ENCODE measurements at regions not wholly inside any gene's neighbourhood (a gene's known extent, or its start where the extent isn't known, plus 50 kb on each side); places are given as distances from the start of the nearest gene placed in this dataset.

DNA sequence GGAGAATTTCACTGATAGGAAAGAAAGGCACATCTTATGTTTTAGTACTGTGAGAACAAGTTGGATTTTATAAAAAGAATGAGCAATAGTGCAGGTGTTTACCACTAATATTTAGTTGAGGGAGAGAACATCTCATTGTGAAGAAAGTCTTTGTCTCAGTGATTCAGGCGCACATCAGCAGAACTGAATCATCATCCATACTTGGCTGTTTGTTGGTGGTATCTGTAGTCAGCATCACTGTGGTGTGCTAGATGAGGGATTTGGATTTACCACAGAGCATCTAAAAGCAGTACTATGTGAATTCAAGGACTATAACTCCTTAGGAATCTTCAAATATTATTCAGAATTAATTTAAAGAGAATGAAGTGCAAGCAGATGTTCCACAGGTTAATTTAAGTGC, 1380.5 kb upstream of the ATXN8OS start:
- H3K4me3 Mint-ChIP-seq (ENCODE audit: unreplicated experiment) = no peak overlapping the region
- no peaks in the 10 kb centered on the region for H3K4me1 Mint-ChIP-seq (ENCODE audit: low read depth)
- TF ChIP-seq, protein P1, sequence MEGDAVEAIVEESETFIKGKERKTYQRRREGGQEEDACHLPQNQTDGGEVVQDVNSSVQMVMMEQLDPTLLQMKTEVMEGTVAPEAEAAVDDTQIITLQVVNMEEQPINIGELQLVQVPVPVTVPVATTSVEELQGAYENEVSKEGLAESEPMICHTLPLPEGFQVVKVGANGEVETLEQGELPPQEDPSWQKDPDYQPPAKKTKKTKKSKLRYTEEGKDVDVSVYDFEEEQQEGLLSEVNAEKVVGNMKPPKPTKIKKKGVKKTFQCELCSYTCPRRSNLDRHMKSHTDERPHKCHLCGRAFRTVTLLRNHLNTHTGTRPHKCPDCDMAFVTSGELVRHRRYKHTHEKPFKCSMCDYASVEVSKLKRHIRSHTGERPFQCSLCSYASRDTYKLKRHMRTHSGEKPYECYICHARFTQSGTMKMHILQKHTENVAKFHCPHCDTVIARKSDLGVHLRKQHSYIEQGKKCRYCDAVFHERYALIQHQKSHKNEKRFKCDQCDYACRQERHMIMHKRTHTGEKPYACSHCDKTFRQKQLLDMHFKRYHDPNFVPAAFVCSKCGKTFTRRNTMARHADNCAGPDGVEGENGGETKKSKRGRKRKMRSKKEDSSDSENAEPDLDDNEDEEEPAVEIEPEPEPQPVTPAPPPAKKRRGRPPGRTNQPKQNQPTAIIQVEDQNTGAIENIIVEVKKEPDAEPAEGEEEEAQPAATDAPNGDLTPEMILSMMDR (IDR thresholded peaks at IDR 0.05) = no peak
- no peaks in the 10 kb centered on the region for H3K27me3 Mint-ChIP-seq (ENCODE audit: low read depth)
- no peak for DNase-seq (ENCODE audit: low spot score)
- H3K9me3 Mint-ChIP-seq (ENCODE audit: low read depth) = peaks cover 4% of the 10 kb centered on the region
- H3K36me3 Mint-ChIP-seq (ENCODE audit: low read depth) = no peaks in the 10 kb centered on the region
- no peak overlapping the region for H3K27ac Mint-ChIP-seq (ENCODE audit: unreplicated experiment)

DNA sequence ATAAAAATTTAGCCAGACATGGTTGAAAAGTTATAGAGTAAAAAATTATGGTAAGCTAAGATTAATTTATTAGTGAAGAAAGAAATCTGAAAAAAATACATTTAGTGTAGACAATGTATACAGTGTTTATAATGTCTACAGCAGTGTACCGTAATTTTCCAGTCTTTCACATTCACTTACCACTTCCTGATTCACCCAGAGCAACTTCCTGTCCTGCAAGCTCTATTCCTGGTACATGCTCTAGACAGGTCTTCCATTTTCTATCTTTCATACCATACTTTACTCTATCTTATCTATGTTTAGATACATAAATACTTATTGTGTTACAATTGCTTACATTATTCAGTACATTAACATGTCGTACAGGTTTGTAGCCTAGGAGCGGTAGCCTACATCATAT, 1387.8 kb upstream of the ATXN8OS start:
- H3K9me3 Mint-ChIP-seq (ENCODE audit: low read depth) = peaks cover 3% of the 10 kb centered on the region
- TF ChIP-seq, protein P1 (IDR thresholded peaks at IDR 0.05) = no peak

DNA sequence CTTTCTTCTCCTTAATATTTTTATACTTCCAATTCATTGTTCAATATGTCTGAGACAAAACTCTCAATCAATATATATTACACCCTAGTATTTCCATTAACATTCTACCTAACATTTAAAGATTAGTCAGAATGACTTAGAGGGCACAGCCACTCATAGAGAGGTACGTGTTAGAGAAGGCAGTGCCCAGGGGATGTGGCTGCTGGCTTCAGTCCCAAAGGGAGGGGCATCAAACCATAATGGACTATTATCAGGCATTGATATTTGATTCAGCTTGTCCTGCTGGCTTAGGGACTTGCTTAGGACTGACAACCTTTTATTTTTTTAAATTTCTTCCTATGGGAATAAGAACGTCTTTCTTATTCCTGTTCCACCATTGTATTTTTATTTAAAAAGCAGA, 1392.0 kb upstream of the ATXN8OS start:
- TF ChIP-seq, protein P1 (IDR thresholded peaks at IDR 0.05) = no peak
- Mint-ChIP-seq H3K9me3 (ENCODE audit: low read depth) (peaks cover 3% of the 10 kb centered on the region), H3K4me3 (ENCODE audit: unreplicated experiment) (no peak overlapping the region), H3K27me3 (ENCODE audit: low read depth) (no peaks in the 10 kb centered on the region), H3K27ac (ENCODE audit: unreplicated experiment) (no peak overlapping the region), H3K4me1 (ENCODE audit: low read depth) (peaks cover 25% of the 10 kb centered on the region), H3K36me3 (ENCODE audit: low read depth) (no peaks in the 10 kb centered on the region)
- no peak for DNase-seq (ENCODE audit: low spot score)

More for the DNA sequence above, 1387.8 kb upstream of the ATXN8OS start:
- H3K27me3 Mint-ChIP-seq (ENCODE audit: low read depth) = no peaks in the 10 kb centered on the region
- no peak overlapping the region for H3K4me3 Mint-ChIP-seq (ENCODE audit: unreplicated experiment)
- no peak for DNase-seq (ENCODE audit: low spot score)
- H3K4me1 Mint-ChIP-seq (ENCODE audit: low read depth) = peaks cover 9% of the 10 kb centered on the region
- no peak overlapping the region for H3K27ac Mint-ChIP-seq (ENCODE audit: unreplicated experiment)
- H3K36me3 Mint-ChIP-seq (ENCODE audit: low read depth) = no peaks in the 10 kb centered on the region

DNA sequence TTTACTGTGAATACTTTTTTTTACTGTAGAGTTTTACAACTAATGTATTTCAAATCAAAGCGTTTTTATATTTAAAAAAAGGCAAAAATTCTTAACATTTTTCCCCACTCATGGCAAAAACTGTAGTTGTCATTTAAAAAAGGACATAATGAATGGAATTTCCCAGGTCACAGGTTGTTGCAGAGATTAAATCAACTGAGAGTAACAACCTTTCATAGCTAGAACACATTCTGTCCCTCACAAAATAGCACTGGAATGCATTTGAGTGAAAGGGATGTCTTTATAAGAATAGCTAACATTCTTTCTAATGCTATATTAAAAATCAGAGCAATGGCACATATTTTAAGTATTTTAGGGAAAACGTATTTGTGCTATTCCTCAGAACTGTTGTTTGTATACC, 1393.3 kb upstream of the ATXN8OS start:
- TF ChIP-seq, protein P1 (IDR thresholded peaks at IDR 0.05) = no peak
- no peak for DNase-seq (ENCODE audit: low spot score)
- Mint-ChIP-seq H3K4me3 (ENCODE audit: unreplicated experiment) (no peak overlapping the region), H3K9me3 (ENCODE audit: low read depth) (no peaks in the 10 kb centered on the region), H3K27ac (ENCODE audit: unreplicated experiment) (no peak overlapping the region), H3K4me1 (ENCODE audit: low read depth) (peaks cover 25% of the 10 kb centered on the region), H3K27me3 (ENCODE audit: low read depth) (no peaks in the 10 kb centered on the region), H3K36me3 (ENCODE audit: low read depth) (no peaks in the 10 kb centered on the region)

DNA sequence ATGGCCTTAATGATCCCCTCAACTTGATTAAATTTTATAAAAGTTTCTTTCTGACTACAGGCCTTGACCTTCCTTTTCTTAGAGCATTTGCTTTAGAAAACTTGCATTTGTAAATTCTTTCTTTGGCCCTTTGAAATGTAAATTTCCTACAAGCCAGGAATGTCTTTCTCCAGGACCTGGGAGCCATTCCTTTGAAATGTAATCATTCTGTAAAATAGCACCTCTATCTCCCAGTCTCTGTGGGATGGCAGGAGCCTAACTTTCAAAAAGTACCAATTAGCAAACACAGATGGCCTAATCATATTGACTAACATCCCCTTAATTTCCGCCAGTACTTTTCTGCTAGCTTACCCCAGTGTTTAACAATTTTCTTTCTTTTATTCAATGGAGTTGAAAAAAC, 1394.2 kb upstream of the ATXN8OS start:
- peaks cover 25% of the 10 kb centered on the region for H3K4me1 Mint-ChIP-seq (ENCODE audit: low read depth)
- H3K9me3 Mint-ChIP-seq (ENCODE audit: low read depth) = no peaks in the 10 kb centered on the region
- H3K27me3 Mint-ChIP-seq (ENCODE audit: low read depth) = no peaks in the 10 kb centered on the region
- DNase-seq (ENCODE audit: low spot score) = no peak
- H3K4me3 Mint-ChIP-seq (ENCODE audit: unreplicated experiment) = no peak overlapping the region
- TF ChIP-seq, protein P1 (IDR thresholded peaks at IDR 0.05) = no peak
- H3K36me3 Mint-ChIP-seq (ENCODE audit: low read depth) = no peaks in the 10 kb centered on the region
- peak overlapping the region; percentile 27 for H3K27ac Mint-ChIP-seq (ENCODE audit: unreplicated experiment)
